ENCODE measurements at regions not wholly inside any gene's neighbourhood (a gene's known extent, or its start where the extent isn't known, plus 50 kb on each side); places are given as distances from the start of the nearest gene placed in this dataset.
"Not testable (repeated sequence)": the region's sequence is repeated elsewhere in the genome, so short reads cannot be mapped to it uniquely, and the experiment has no call there.

- H3K4me3 Mint-ChIP-seq, H3K9me3 Mint-ChIP-seq, H3K27ac Mint-ChIP-seq, H3K4me1 Mint-ChIP-seq, H3K27me3 Mint-ChIP-seq, ATAC-seq, H3K36me3 Mint-ChIP-seq: not testable (repeated sequence)
Observed at GRCh38 chr16:18725321-18725720, 64.8 kb downstream of the RPS15A start.

- H3K9me3 Mint-ChIP-seq, H3K27ac Mint-ChIP-seq, H3K4me3 Mint-ChIP-seq: not testable (repeated sequence)
Observed at GRCh38 chr16:18719978-18720377, 70.2 kb downstream of the RPS15A start.

GRCh38 chr16:18712580-18712979, 77.6 kb downstream of the RPS15A start:
- H3K9me3 Mint-ChIP-seq, H3K4me1 Mint-ChIP-seq, ATAC-seq: not testable (repeated sequence)

More at GRCh38 chr16:18719978-18720377, 70.2 kb downstream of the RPS15A start:
- not testable (repeated sequence) for ATAC-seq, H3K27me3 Mint-ChIP-seq, H3K36me3 Mint-ChIP-seq, H3K4me1 Mint-ChIP-seq

GRCh38 chr16:18710659-18711058, 79.5 kb downstream of the RPS15A start:
- not testable (repeated sequence) for H3K27ac Mint-ChIP-seq, H3K27me3 Mint-ChIP-seq, H3K4me3 Mint-ChIP-seq, H3K4me1 Mint-ChIP-seq, ATAC-seq, H3K36me3 Mint-ChIP-seq, H3K9me3 Mint-ChIP-seq

More at GRCh38 chr16:18712580-18712979, 77.6 kb downstream of the RPS15A start:
- H3K27ac Mint-ChIP-seq, H3K27me3 Mint-ChIP-seq, H3K36me3 Mint-ChIP-seq, H3K4me3 Mint-ChIP-seq: not testable (repeated sequence)

GRCh38 chr16:18701239-18701638, 88.9 kb downstream of the RPS15A start:
- not testable (repeated sequence) for H3K27ac Mint-ChIP-seq, H3K27me3 Mint-ChIP-seq, H3K4me3 Mint-ChIP-seq, ATAC-seq, H3K9me3 Mint-ChIP-seq, H3K4me1 Mint-ChIP-seq, H3K36me3 Mint-ChIP-seq

GRCh38 chr16:18696029-18696428, 94.1 kb downstream of the RPS15A start:
- H3K9me3 Mint-ChIP-seq, H3K4me1 Mint-ChIP-seq, H3K36me3 Mint-ChIP-seq, H3K4me3 Mint-ChIP-seq, H3K27me3 Mint-ChIP-seq, H3K27ac Mint-ChIP-seq, ATAC-seq: not testable (repeated sequence)

GRCh38 chr16:18686079-18686968, 103.8 kb downstream of the RPS15A start:
- not testable (repeated sequence) for H3K4me3 Mint-ChIP-seq

GRCh38 chr16:18645784-18646183, 83.9 kb upstream of the NOMO2 start:
- not testable (repeated sequence) for H3K36me3 Mint-ChIP-seq, ATAC-seq, H3K9me3 Mint-ChIP-seq, H3K27ac Mint-ChIP-seq, H3K27me3 Mint-ChIP-seq, H3K4me3 Mint-ChIP-seq, H3K4me1 Mint-ChIP-seq

More at GRCh38 chr16:18686079-18686968, 103.8 kb downstream of the RPS15A start:
- not testable (repeated sequence) for H3K4me1 Mint-ChIP-seq, H3K9me3 Mint-ChIP-seq, H3K27me3 Mint-ChIP-seq, H3K36me3 Mint-ChIP-seq, ATAC-seq, H3K27ac Mint-ChIP-seq

- H3K4me3 Mint-ChIP-seq, H3K27me3 Mint-ChIP-seq, H3K4me1 Mint-ChIP-seq, ATAC-seq, H3K36me3 Mint-ChIP-seq, H3K9me3 Mint-ChIP-seq, H3K27ac Mint-ChIP-seq: not testable (repeated sequence)
Observed at GRCh38 chr16:18636928-18637327, 75.0 kb upstream of the NOMO2 start.

GRCh38 chr16:18636148-18636547, 74.3 kb upstream of the NOMO2 start:
- H3K4me1 Mint-ChIP-seq, H3K9me3 Mint-ChIP-seq, H3K36me3 Mint-ChIP-seq, H3K4me3 Mint-ChIP-seq, H3K27me3 Mint-ChIP-seq, H3K27ac Mint-ChIP-seq: not testable (repeated sequence)
- peak; percentile 6 for ATAC-seq

- not testable (repeated sequence) for H3K27me3 Mint-ChIP-seq, H3K4me3 Mint-ChIP-seq, H3K27ac Mint-ChIP-seq, H3K9me3 Mint-ChIP-seq, H3K36me3 Mint-ChIP-seq, ATAC-seq, H3K4me1 Mint-ChIP-seq
Observed at GRCh38 chr16:18634981-18635380, 73.1 kb upstream of the NOMO2 start.

- not testable (repeated sequence) for H3K27ac Mint-ChIP-seq, ATAC-seq
Observed at GRCh38 chr16:18631713-18632112, 69.8 kb upstream of the NOMO2 start.

GRCh38 chr16:18616993-18617392, 55.1 kb upstream of the NOMO2 start:
- H3K36me3 Mint-ChIP-seq, H3K27ac Mint-ChIP-seq, H3K4me3 Mint-ChIP-seq, H3K4me1 Mint-ChIP-seq, H3K27me3 Mint-ChIP-seq, ATAC-seq, H3K9me3 Mint-ChIP-seq: not testable (repeated sequence)

More at GRCh38 chr16:18631713-18632112, 69.8 kb upstream of the NOMO2 start:
- H3K4me1 Mint-ChIP-seq, H3K36me3 Mint-ChIP-seq, H3K9me3 Mint-ChIP-seq, H3K4me3 Mint-ChIP-seq, H3K27me3 Mint-ChIP-seq: not testable (repeated sequence)

- not testable (repeated sequence) for H3K4me3 Mint-ChIP-seq, H3K36me3 Mint-ChIP-seq, H3K27ac Mint-ChIP-seq, H3K27me3 Mint-ChIP-seq, H3K4me1 Mint-ChIP-seq, ATAC-seq, H3K9me3 Mint-ChIP-seq
Observed at GRCh38 chr16:18616137-18616755, 54.3 kb upstream of the NOMO2 start.

All from stimulated activated memory B cell treated with anti-CD40 and anti-IgM and Interleukin-4, amounts not matched to agents 10 μg/mL and 1 μg/mL and 100 μg/mL, for 72 hours (primary cell).